Fibroblast of villous mesenchyme (primary cell): ENCODE measurements at regions not wholly inside any gene's neighbourhood (a gene's known extent, or its start where the extent isn't known, plus 50 kb on each side); places are given as distances from the start of the nearest gene placed in this dataset.

Experiments used
- DNase-seq: peaks from one replicate; pipeline ENCODE4 v3.0.0-alpha.2; 2010; ENCODE audit warnings: low read depth
- H3K4me3 ChIP-seq: 2 replicates; pipeline ENCODE4 v1.5.1; 2011; ENCODE audit warnings: low read depth, mild to moderate bottlenecking, low read length
- TF ChIP-seq, protein P1 (sequence below): IDR thresholded peaks from 2 replicates; pipeline ENCODE4 v1.5.1; 2012; ENCODE audit warnings: low read depth, mild to moderate bottlenecking, low read length; ENCODE audit not compliant: insufficient read depth

GRCh38 chr4:167544391-167544790, 310.1 kb upstream of the SPOCK3 start:
- no peak for DNase-seq
- TF ChIP-seq, protein P1, sequence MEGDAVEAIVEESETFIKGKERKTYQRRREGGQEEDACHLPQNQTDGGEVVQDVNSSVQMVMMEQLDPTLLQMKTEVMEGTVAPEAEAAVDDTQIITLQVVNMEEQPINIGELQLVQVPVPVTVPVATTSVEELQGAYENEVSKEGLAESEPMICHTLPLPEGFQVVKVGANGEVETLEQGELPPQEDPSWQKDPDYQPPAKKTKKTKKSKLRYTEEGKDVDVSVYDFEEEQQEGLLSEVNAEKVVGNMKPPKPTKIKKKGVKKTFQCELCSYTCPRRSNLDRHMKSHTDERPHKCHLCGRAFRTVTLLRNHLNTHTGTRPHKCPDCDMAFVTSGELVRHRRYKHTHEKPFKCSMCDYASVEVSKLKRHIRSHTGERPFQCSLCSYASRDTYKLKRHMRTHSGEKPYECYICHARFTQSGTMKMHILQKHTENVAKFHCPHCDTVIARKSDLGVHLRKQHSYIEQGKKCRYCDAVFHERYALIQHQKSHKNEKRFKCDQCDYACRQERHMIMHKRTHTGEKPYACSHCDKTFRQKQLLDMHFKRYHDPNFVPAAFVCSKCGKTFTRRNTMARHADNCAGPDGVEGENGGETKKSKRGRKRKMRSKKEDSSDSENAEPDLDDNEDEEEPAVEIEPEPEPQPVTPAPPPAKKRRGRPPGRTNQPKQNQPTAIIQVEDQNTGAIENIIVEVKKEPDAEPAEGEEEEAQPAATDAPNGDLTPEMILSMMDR: no peak
- no peak overlapping the region for H3K4me3 ChIP-seq

- no peak for DNase-seq
- no peak overlapping the region for H3K4me3 ChIP-seq
- TF ChIP-seq, protein P1: no peak
These were observed 315.7 kb upstream of the SPOCK3 start for GRCh38 chr4:167550021-167550420.

GRCh38 chr4:167555338-167556022, 321.2 kb upstream of the SPOCK3 start:
- TF ChIP-seq, protein P1: no peak
- no peak overlapping the region for H3K4me3 ChIP-seq
- no peak for DNase-seq

- DNase-seq: peak; percentile 0
- TF ChIP-seq, protein P1: no peak
These were observed 344.6 kb upstream of the SPOCK3 start for GRCh38 chr4:167578906-167579305.

DNA sequence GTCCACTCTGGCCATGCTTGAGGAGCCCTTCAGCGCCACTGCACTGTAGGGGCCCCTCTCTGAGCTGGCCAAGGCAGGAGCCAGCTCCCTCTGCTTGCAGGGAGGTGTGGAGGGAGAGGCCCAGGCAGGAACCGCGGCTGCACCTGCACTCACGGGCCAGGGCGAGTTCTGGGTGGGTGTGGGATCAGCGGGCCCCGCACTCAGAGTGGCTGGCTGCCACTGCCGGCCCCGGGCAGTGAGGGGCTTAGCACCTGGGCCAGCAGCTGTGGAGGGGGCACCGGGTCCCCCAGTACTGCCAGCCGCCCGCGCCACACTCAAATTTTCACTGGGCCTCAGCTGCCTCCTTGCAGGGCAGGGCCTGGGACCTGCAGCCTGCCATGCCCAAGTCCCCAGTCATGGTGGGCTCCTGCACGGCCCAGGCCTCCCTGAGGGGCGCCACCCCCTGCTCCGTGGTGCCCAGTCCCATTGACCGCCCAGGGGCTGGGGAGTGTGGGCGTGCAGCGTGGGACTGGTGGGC, 347.2 kb upstream of the SPOCK3 start:
- TF ChIP-seq, protein P1: no peak
- DNase-seq: no peak
- no peak overlapping the region for H3K4me3 ChIP-seq

More at GRCh38 chr4:167578906-167579305, 344.6 kb upstream of the SPOCK3 start:
- no peak overlapping the region for H3K4me3 ChIP-seq

- no peak for DNase-seq
- H3K4me3 ChIP-seq: no peak overlapping the region
- TF ChIP-seq, protein P1: no peak
These were observed 353.1 kb upstream of the SPOCK3 start for GRCh38 chr4:167587361-167587760.

DNA sequence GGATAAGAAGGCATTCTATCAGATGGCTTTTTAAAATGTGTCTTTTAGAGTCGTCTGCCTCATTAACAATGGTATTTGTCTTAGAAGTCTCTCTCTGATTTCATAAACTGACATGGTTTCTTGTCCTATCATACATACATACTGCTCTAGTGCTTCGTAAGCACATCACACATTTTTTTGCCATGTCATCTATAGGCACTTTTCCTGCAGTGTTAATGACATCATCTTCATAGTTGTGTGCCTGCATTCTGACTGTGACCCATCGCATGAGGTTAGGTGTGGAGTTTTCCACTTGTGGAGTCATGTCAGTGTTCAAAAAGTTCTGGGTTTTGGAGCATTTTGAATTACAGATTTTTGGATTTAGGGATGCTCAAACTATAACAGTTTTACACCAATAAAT, 361.6 kb upstream of the SPOCK3 start:
- DNase-seq: no peak
- TF ChIP-seq, protein P1: no peak
- H3K4me3 ChIP-seq: no peak overlapping the region
